Neural cell (in vitro differentiated cells): ENCODE measurements at regions not wholly inside any gene's neighbourhood (a gene's known extent, or its start where the extent isn't known, plus 50 kb on each side); places are given as distances from the start of the nearest gene placed in this dataset.
"Not testable (repeated sequence)": the region's sequence is repeated elsewhere in the genome, so short reads cannot be mapped to it uniquely, and the experiment has no call there.

Source experiments
- H2AFZ ChIP-seq: fragments of 200-600, 300-800 bp; sonication (generic), shearing (Covaris generic); 2 replicates; pipeline ENCODE4 v1.6.0; 2014; ENCODE audit warnings: low read depth, mild to moderate bottlenecking, antibody characterized with exemption, low read length, moderate library complexity
- H3F3A ChIP-seq: fragments of 200-600 bp; shearing (Covaris generic); 2 replicates; pipeline ENCODE4 v1.6.1; 2016; ENCODE audit warnings: mild to moderate bottlenecking, moderate library complexity, mixed read lengths, antibody characterized with exemption, low read length; ENCODE audit not compliant: insufficient read depth, poor library complexity, severe bottlenecking
- H3K27ac ChIP-seq: fragments of 200-600, 300-800 bp; sonication (generic), shearing (Covaris generic); 2 replicates; pipeline ENCODE4 v1.5.1; 2014; ENCODE audit warnings: mild to moderate bottlenecking, low read length, moderate library complexity
- H3K27me3 ChIP-seq: fragments of 300-800, 200-600 bp; sonication (generic), shearing (Covaris generic); 2 replicates; pipeline ENCODE4 v1.6.0; 2014; ENCODE audit warnings: mild to moderate bottlenecking, low read depth, low read length, moderate library complexity; ENCODE audit not compliant: insufficient read depth
- H3K36me3 ChIP-seq: fragments of 300-800, 200-600 bp; sonication (generic), shearing (Covaris generic); 2 replicates; pipeline ENCODE4 v1.5.1; 2014; ENCODE audit warnings: mild to moderate bottlenecking, antibody characterized with exemption, low read length, moderate library complexity; ENCODE audit not compliant: insufficient read depth
- H3K4me2 ChIP-seq: fragments of 300-800, 200-600 bp; sonication (generic), shearing (Covaris generic); 2 replicates; pipeline ENCODE4 v1.6.0; 2014; ENCODE audit warnings: mild to moderate bottlenecking, low read length
- H3K4me3 ChIP-seq: fragments of 300-800, 200-600 bp; sonication (generic), shearing (Covaris generic); 2 replicates; pipeline ENCODE4 v1.5.1; 2014; ENCODE audit warnings: mild to moderate bottlenecking, low read length, moderate library complexity
- H3K79me2 ChIP-seq: fragments of 200-600 bp; shearing (Covaris generic); replicated peaks from 2 replicates; pipeline ENCODE4 v1.6.0; 2014; ENCODE audit warnings: mild to moderate bottlenecking, low read length, moderate library complexity; ENCODE audit not compliant: insufficient read depth
- H3K9ac ChIP-seq: fragments of 300-800, 200-600 bp; sonication (generic), shearing (Covaris generic); 2 replicates; pipeline ENCODE4 v1.6.1; 2016; ENCODE audit warnings: mild to moderate bottlenecking, low read length, mixed read lengths
- H3K9me2 ChIP-seq: fragments of 200-600 bp; shearing (Covaris generic); 2 replicates; pipeline ENCODE4 v1.6.1; 2016; ENCODE audit warnings: mild to moderate bottlenecking, low read length, mixed read lengths; ENCODE audit not compliant: insufficient read depth
- H3K9me3 ChIP-seq: fragments of 200-600, 300-800 bp; sonication (generic), shearing (Covaris generic); 2 replicates; pipeline ENCODE4 v1.6.1; 2016; ENCODE audit warnings: mild to moderate bottlenecking, mixed run types, low read length, moderate library complexity, mixed read lengths
- H4K20me1 ChIP-seq: fragments of 200-600 bp; shearing (Covaris generic); 2 replicates; pipeline ENCODE4 v1.6.1; 2016; ENCODE audit warnings: mild to moderate bottlenecking, mixed run types; ENCODE audit not compliant: insufficient read depth
- EP300 ChIP-seq: fragments of 450-650 bp; conservative IDR thresholded peaks from 2 replicates; pipeline ENCODE4 v1.6.1; 2014; ENCODE audit warnings: antibody characterized with exemption, mild to moderate bottlenecking, moderate library complexity; ENCODE audit not compliant: poor library complexity, severe bottlenecking
- EZH2 ChIP-seq: fragments of 200-600, 300-800 bp; shearing (Covaris generic), sonication (generic); IDR thresholded peaks from 2 replicates; pipeline ENCODE4 v1.6.1; 2014; ENCODE audit warnings: antibody characterized with exemption, low read length, borderline replicate concordance, mild to moderate bottlenecking; ENCODE audit not compliant: insufficient read depth, poor library complexity, severe bottlenecking
- MXI1 ChIP-seq: fragments of 450-650 bp; conservative IDR thresholded peaks from 2 replicates; pipeline ENCODE4 v1.6.1; 2014; ENCODE audit warnings: antibody characterized with exemption, mild to moderate bottlenecking; ENCODE audit not compliant: poor library complexity, severe bottlenecking
- POLR2AphosphoS5 ChIP-seq: IDR thresholded peaks from 2 replicates; pipeline ENCODE4 v1.6.1; 2012
- RAD21 ChIP-seq: fragments of 450-650 bp; conservative IDR thresholded peaks from 2 replicates; pipeline ENCODE4 v1.6.1; 2014; ENCODE audit warnings: antibody characterized with exemption, mild to moderate bottlenecking, moderate library complexity
- SMC3 ChIP-seq: fragments of 450-650 bp; conservative IDR thresholded peaks from 2 replicates; pipeline ENCODE4 v1.6.1; 2014; ENCODE audit warnings: antibody characterized with exemption, mild to moderate bottlenecking, moderate library complexity; ENCODE audit not compliant: poor library complexity
- TAF1 ChIP-seq: IDR thresholded peaks from 2 replicates; pipeline ENCODE4 v1.6.1; 2012; ENCODE audit warnings: low read depth
- TF ChIP-seq, protein P1 (sequence below): IDR thresholded peaks from 2 replicates; pipeline ENCODE4 v1.6.1; 2012; ENCODE audit warnings: borderline replicate concordance
- TF ChIP-seq, protein P2 (sequence below): fragments of 450-650 bp; IDR thresholded peaks from 2 replicates; pipeline ENCODE4 v1.5.1; 2014; ENCODE audit warnings: antibody characterized with exemption, mild to moderate bottlenecking, moderate library complexity; ENCODE audit not compliant: poor library complexity, severe bottlenecking

DNA sequence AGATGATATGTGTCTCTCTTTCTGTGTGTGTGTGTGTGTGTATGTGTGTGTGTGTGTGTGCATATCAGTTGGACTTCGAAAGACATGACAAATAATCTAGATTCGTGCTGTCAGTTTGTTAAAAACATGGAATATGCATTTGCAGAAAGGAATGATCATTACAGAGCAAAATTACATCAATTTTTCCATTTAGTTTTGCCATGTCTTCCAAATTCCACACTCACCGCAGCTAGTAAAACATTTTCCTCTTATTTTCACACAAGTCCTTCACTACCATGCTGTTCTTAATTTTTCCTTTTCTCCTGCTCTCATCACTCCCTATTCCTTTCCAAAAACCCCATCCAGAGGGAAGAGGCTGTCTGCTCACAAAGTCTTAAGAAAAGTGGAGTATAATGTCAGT is 1191.4 kb upstream of the SLC39A10 start:
- TF ChIP-seq RAD21 (no peak), POLR2AphosphoS5 (no peak), SMC3 (no peak), TAF1 (no peak), EP300 (no peak), EZH2 (no peak), MXI1 (no peak)
- TF ChIP-seq, protein P1, sequence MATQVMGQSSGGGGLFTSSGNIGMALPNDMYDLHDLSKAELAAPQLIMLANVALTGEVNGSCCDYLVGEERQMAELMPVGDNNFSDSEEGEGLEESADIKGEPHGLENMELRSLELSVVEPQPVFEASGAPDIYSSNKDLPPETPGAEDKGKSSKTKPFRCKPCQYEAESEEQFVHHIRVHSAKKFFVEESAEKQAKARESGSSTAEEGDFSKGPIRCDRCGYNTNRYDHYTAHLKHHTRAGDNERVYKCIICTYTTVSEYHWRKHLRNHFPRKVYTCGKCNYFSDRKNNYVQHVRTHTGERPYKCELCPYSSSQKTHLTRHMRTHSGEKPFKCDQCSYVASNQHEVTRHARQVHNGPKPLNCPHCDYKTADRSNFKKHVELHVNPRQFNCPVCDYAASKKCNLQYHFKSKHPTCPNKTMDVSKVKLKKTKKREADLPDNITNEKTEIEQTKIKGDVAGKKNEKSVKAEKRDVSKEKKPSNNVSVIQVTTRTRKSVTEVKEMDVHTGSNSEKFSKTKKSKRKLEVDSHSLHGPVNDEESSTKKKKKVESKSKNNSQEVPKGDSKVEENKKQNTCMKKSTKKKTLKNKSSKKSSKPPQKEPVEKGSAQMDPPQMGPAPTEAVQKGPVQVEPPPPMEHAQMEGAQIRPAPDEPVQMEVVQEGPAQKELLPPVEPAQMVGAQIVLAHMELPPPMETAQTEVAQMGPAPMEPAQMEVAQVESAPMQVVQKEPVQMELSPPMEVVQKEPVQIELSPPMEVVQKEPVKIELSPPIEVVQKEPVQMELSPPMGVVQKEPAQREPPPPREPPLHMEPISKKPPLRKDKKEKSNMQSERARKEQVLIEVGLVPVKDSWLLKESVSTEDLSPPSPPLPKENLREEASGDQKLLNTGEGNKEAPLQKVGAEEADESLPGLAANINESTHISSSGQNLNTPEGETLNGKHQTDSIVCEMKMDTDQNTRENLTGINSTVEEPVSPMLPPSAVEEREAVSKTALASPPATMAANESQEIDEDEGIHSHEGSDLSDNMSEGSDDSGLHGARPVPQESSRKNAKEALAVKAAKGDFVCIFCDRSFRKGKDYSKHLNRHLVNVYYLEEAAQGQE: no peak
- TF ChIP-seq, protein P2, sequence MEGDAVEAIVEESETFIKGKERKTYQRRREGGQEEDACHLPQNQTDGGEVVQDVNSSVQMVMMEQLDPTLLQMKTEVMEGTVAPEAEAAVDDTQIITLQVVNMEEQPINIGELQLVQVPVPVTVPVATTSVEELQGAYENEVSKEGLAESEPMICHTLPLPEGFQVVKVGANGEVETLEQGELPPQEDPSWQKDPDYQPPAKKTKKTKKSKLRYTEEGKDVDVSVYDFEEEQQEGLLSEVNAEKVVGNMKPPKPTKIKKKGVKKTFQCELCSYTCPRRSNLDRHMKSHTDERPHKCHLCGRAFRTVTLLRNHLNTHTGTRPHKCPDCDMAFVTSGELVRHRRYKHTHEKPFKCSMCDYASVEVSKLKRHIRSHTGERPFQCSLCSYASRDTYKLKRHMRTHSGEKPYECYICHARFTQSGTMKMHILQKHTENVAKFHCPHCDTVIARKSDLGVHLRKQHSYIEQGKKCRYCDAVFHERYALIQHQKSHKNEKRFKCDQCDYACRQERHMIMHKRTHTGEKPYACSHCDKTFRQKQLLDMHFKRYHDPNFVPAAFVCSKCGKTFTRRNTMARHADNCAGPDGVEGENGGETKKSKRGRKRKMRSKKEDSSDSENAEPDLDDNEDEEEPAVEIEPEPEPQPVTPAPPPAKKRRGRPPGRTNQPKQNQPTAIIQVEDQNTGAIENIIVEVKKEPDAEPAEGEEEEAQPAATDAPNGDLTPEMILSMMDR: no peak
- Histone ChIP-seq H3K9me3 (no peaks in the 10 kb centered on the region), H3K79me2 (no peaks in the 10 kb centered on the region), H3K27ac (no peak overlapping the region), H4K20me1 (no peaks in the 10 kb centered on the region), H3K4me2 (no peak overlapping the region), H3K4me3 (no peak overlapping the region), H2AFZ (no peak overlapping the region), H3K9me2 (no peaks in the 10 kb centered on the region), H3F3A (no peaks in the 10 kb centered on the region), H3K36me3 (no peaks in the 10 kb centered on the region), H3K27me3 (no peaks in the 10 kb centered on the region), H3K9ac (no peak overlapping the region)

DNA sequence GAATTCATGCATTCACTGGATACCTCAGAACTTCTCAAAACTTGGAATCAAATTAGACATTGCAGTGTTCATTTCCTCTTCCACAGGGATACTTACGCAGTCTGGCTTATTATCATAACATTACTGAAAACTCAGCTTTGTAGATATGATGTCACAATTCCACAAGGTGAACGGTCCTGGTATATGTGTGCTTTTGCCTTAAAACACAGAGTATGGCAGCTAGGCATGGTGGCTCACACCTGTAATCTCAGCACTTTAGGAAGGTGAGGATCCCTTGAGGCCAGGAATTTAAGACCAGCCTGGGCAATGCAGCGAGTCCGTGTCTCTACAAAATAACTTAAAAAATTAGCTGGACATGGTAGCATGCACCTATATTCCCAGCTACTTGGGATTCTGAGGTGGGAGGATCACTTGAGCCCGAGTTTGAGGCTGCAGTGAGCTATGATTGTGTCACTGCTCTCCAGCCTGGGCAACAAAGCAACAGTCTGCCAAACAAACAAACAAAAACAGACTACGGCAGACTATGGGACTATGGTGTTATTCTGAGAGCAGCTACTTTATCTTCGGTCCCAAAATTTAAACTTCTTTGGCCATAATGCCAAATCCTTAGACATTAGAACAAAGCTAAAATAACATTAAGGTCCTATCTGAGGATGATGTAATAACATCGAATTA is 1191.9 kb upstream of the SLC39A10 start:
- Histone ChIP-seq H3K79me2 (no peaks in the 10 kb centered on the region), H3K9me2 (no peaks in the 10 kb centered on the region), H3K4me2 (no peak overlapping the region), H3K27ac (no peak overlapping the region), H3K4me3 (no peak overlapping the region), H3K9ac (no peak overlapping the region), H4K20me1 (no peaks in the 10 kb centered on the region), H2AFZ (no peak overlapping the region), H3K27me3 (no peaks in the 10 kb centered on the region), H3K36me3 (no peaks in the 10 kb centered on the region), H3F3A (no peaks in the 10 kb centered on the region), H3K9me3 (no peaks in the 10 kb centered on the region)
- TF ChIP-seq, protein P2: no peak
- no peak for TF ChIP-seq MXI1
- TF ChIP-seq POLR2AphosphoS5: no peak
- TF ChIP-seq EP300: no peak

DNA sequence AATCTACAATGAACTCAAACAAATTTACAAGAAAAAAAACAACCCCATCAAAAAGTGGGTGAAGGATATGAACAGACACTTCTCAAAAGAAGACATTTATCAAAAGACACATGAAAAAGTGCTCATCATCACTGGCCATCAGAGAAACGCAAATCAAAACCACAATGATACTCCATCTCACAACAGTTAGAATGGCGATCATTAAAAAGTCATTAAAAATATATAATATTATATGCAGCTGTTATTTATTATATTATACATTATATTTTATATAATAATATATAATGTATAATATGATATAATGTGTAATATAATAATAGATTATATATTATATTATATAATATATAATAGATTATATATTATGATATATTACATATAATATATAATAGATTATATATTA is 1194.1 kb upstream of the SLC39A10 start:
- H3K36me3 ChIP-seq, H3K9me3 ChIP-seq, H3K79me2 ChIP-seq, H2AFZ ChIP-seq, H3K9ac ChIP-seq, H3K27ac ChIP-seq, H3K27me3 ChIP-seq, H3K4me3 ChIP-seq, H4K20me1 ChIP-seq, H3K9me2 ChIP-seq, H3F3A ChIP-seq, H3K4me2 ChIP-seq: not testable (repeated sequence)
